ENCODE measurements at regions not wholly inside any gene's neighbourhood (a gene's known extent, or its start where the extent isn't known, plus 50 kb on each side); places are given as distances from the start of the nearest gene placed in this dataset.

DNA sequence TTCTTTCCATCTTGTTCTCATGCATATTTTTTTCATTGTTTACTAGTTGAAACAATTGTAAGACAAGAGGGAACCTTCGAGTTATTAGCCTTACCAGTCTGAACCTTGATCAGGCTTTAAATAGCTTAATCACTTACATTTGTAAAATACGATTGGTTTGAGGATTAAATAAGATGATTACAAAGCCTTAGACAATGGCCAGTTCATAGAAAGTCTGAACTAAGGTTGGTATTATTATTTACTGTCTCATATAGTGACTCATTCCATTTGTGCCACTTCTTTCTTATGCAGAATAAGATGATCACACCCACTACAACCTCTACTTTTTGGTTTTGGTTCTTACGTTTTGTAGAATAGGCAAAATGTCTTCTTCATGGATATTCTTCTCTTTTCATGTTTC lies 94.1 kb downstream of the RPE65 start:
- Histone ChIP-seq H3K4me3 (ENCODE audit: low read length) (no peak overlapping the region), H3K36me3 (ENCODE audit: insufficient read depth, low read length) (no peaks in the 10 kb centered on the region), H3K4me1 (ENCODE audit: insufficient read depth, low read length) (peaks cover 10% of the 10 kb centered on the region), H2AFZ (ENCODE audit: low read depth, low read length) (no peak overlapping the region), H3K27me3 (ENCODE audit: insufficient read depth, low read length) (no peaks in the 10 kb centered on the region), H3K9me3 (ENCODE audit: low read length) (no peaks in the 10 kb centered on the region)

DNA sequence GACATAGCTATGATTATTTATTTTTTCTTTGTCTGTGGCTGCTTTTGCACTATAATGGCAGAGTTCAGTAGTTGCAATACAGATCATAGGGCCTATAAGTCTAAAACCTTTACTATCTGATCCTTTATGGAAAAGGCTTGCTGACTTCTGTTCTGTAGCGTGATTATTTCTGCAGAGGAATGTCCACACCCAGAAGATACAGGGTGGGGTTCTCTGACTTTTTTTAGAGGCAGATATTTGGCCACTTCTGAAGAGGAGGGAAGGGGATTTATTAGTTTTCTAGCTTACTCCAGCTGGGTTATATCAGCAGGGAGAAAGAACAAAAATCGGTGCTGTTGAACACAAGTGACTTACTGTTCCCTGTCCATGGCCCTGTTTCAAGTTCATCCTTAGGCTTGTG lies 97.6 kb downstream of the RPE65 start:
- no peaks in the 10 kb centered on the region for H3K9me3 ChIP-seq (ENCODE audit: low read length)
- H3K4me1 ChIP-seq (ENCODE audit: insufficient read depth, low read length), result peaks cover 5% of the 10 kb centered on the region
- H3K36me3 ChIP-seq (ENCODE audit: insufficient read depth, low read length), result no peaks in the 10 kb centered on the region
- H3K27me3 ChIP-seq (ENCODE audit: insufficient read depth, low read length), result no peaks in the 10 kb centered on the region
- H2AFZ ChIP-seq (ENCODE audit: low read depth, low read length), result no peak overlapping the region
- H3K4me3 ChIP-seq (ENCODE audit: low read length), result no peak overlapping the region

DNA sequence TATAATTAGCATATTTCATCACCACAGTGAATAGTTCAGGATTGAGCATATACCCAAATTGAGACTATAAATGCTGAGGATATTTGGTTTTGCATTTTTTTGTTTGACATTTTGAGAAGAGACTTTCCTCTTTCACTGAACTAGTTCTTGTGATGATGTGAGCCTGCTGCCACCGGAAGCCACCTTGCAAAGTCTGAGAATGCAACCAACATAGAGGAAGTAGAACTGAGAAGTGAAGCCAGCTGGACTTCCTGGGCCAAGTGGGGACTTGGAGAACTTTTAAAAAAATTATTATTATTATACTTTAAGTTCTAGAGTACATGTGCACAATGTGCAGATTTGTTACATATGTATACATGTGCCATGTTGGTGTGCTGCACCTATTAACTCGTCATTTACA lies 102.3 kb downstream of the RPE65 start:
- Histone ChIP-seq H3K36me3 (ENCODE audit: insufficient read depth, low read length) (no peaks in the 10 kb centered on the region), H2AFZ (ENCODE audit: low read depth, low read length) (no peak overlapping the region), H3K27me3 (ENCODE audit: insufficient read depth, low read length) (no peaks in the 10 kb centered on the region), H3K4me3 (ENCODE audit: low read length) (no peak overlapping the region), H3K4me1 (ENCODE audit: insufficient read depth, low read length) (no peaks in the 10 kb centered on the region), H3K9me3 (ENCODE audit: low read length) (no peaks in the 10 kb centered on the region)

DNA sequence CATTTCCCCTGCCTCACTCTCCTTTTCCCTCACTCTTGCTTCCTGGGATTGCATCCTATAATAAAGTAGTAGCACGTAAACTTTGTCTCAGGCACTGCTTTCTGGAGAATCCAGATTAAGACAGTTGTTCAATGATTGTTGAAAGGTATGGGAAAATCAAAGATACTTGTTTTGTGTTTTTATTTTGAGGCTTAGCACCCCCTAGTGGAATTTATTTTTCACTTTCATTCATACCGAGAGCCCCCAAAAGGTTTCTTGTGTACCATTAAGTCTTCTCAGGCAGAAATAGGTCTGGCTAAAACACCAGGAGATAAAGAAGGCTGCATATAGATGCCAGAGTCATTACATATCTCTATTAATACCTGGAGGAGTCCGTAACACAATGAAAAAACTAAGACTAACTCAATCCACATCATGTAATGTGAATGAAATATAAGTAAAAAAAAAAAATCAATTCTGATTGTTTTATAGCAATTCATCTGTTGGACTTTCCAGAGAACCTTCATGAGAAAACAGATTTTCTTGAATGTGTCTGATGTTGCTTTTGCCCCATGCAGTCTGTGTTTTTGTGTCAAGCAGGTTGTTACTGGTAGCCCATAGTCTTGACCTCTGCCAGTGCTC lies 103.5 kb downstream of the RPE65 start:
- no peak overlapping the region for H2AFZ ChIP-seq (ENCODE audit: low read depth, low read length)
- no peaks in the 10 kb centered on the region for H3K36me3 ChIP-seq (ENCODE audit: insufficient read depth, low read length)
- no peaks in the 10 kb centered on the region for H3K4me1 ChIP-seq (ENCODE audit: insufficient read depth, low read length)
- no peaks in the 10 kb centered on the region for H3K27me3 ChIP-seq (ENCODE audit: insufficient read depth, low read length)
- no peaks in the 10 kb centered on the region for H3K9me3 ChIP-seq (ENCODE audit: low read length)
- no peak overlapping the region for H3K4me3 ChIP-seq (ENCODE audit: low read length)

DNA sequence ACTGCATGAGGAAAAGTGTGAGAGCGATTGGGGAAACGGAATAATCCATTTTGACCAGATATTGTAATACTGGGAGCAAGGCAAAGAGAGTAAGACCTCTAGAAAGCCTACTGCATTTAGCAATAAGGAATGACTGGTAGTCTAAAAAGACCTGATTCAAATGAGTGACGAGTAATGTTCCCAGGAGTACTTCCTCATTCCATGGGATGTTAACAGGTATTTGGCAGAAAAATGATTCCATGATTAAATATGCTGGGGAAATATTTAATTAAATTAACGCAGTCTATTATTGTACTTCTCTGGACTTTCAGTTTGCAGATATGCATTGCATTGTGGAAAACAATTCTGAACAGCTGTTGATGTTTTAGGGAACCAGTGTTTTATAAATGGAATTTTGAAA lies 105.5 kb downstream of the RPE65 start:
- no peaks in the 10 kb centered on the region for H3K27me3 ChIP-seq (ENCODE audit: insufficient read depth, low read length)
- H3K9me3 ChIP-seq (ENCODE audit: low read length), result no peaks in the 10 kb centered on the region
- H2AFZ ChIP-seq (ENCODE audit: low read depth, low read length), result no peak overlapping the region
- no peaks in the 10 kb centered on the region for H3K36me3 ChIP-seq (ENCODE audit: insufficient read depth, low read length)
- no peak overlapping the region for H3K4me3 ChIP-seq (ENCODE audit: low read length)
- peaks cover 3% of the 10 kb centered on the region for H3K4me1 ChIP-seq (ENCODE audit: insufficient read depth, low read length)

DNA sequence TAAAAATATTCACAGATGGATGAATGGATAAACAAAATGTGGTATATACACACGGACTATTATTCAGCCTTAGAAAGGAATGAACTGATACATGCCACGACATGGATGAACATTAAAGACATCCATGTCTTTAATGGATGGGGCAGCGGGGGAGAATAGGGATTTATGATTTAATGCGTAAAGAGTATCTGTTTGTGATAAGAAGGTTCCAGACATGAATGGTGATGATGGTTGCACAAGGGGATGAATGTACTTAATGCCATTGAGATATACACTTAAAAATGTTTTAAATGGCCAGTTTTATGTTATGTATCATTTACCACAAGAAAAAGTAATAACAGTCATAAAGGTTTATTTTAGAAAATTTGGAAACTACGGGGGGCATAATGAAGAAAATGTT lies 108.6 kb upstream of the WLS start:
- Histone ChIP-seq H2AFZ (ENCODE audit: low read depth, low read length) (no peak overlapping the region), H3K4me1 (ENCODE audit: insufficient read depth, low read length) (peaks cover 9% of the 10 kb centered on the region), H3K36me3 (ENCODE audit: insufficient read depth, low read length) (no peaks in the 10 kb centered on the region), H3K27me3 (ENCODE audit: insufficient read depth, low read length) (no peaks in the 10 kb centered on the region), H3K9me3 (ENCODE audit: low read length) (no peaks in the 10 kb centered on the region), H3K4me3 (ENCODE audit: low read length) (no peak overlapping the region)

DNA sequence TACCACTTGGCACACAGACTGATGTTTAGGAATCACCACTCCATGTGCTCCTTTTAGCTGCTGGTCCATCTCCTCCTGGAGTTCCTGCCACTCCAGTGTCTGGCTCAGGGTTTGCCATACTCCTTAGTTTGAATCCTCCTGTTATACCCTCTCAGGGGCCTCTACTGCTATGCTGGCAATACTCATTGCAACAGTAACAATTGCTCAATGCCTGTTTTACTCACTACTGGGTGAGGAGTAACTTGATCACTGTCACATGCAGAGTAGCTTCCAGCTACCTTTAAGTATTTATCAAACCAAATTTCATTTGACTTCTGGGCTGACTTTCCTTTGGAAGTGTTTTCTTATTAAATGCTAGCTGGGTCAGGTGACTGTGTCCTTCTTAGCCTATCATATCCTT lies 107.2 kb upstream of the WLS start:
- Histone ChIP-seq H2AFZ (ENCODE audit: low read depth, low read length) (no peak overlapping the region), H3K4me3 (ENCODE audit: low read length) (no peak overlapping the region), H3K9me3 (ENCODE audit: low read length) (no peaks in the 10 kb centered on the region), H3K36me3 (ENCODE audit: insufficient read depth, low read length) (no peaks in the 10 kb centered on the region), H3K4me1 (ENCODE audit: insufficient read depth, low read length) (peaks cover 9% of the 10 kb centered on the region), H3K27me3 (ENCODE audit: insufficient read depth, low read length) (no peaks in the 10 kb centered on the region)

DNA sequence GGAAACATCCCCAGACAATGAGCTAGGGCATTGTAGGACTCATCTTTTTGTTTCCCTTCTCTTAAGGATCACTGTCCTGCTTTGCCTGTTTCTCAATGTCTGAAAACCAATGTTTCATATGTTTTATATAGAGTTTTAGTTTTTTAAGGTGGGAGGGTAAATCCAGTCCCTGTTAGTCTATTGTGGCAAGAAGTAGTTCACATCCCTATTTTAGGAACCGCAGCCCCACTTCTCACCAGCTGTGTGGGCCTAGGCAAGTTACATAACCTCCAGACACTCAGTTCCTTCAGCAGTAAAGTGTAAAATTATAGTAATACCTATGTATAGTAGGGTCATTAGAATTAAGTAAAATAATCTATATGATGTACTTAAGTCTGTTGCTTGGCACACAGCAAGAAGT lies 105.8 kb upstream of the WLS start:
- H3K9me3 ChIP-seq (ENCODE audit: low read length), result no peaks in the 10 kb centered on the region
- no peak overlapping the region for H2AFZ ChIP-seq (ENCODE audit: low read depth, low read length)
- no peaks in the 10 kb centered on the region for H3K36me3 ChIP-seq (ENCODE audit: insufficient read depth, low read length)
- no peak overlapping the region for H3K4me3 ChIP-seq (ENCODE audit: low read length)
- no peaks in the 10 kb centered on the region for H3K27me3 ChIP-seq (ENCODE audit: insufficient read depth, low read length)
- peaks cover 9% of the 10 kb centered on the region for H3K4me1 ChIP-seq (ENCODE audit: insufficient read depth, low read length)

DNA sequence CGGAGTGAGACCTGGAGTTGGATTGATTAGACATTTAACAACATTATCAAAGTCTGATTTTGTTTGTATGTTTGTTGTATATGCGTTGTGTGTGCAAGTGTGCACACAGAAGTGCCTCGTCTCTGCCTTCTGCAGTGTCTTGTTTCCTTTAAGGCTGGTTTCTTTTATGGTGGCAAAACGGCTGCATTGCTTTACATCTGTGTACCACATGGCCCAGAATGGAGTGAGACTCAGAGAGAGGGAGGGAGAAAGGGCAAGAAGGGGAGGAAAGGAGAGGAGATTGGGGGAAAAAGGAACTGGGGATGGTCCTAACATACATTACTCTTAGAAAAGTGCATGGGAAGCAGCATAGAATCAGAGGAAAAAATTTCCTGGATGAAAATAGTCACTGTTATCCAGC lies 99.7 kb upstream of the WLS start:
- no peaks in the 10 kb centered on the region for H3K36me3 ChIP-seq (ENCODE audit: insufficient read depth, low read length)
- H2AFZ ChIP-seq (ENCODE audit: low read depth, low read length), result no peak overlapping the region
- H3K4me3 ChIP-seq (ENCODE audit: low read length), result no peak overlapping the region
- no peaks in the 10 kb centered on the region for H3K4me1 ChIP-seq (ENCODE audit: insufficient read depth, low read length)
- no peaks in the 10 kb centered on the region for H3K27me3 ChIP-seq (ENCODE audit: insufficient read depth, low read length)
- H3K9me3 ChIP-seq (ENCODE audit: low read length), result no peaks in the 10 kb centered on the region

DNA sequence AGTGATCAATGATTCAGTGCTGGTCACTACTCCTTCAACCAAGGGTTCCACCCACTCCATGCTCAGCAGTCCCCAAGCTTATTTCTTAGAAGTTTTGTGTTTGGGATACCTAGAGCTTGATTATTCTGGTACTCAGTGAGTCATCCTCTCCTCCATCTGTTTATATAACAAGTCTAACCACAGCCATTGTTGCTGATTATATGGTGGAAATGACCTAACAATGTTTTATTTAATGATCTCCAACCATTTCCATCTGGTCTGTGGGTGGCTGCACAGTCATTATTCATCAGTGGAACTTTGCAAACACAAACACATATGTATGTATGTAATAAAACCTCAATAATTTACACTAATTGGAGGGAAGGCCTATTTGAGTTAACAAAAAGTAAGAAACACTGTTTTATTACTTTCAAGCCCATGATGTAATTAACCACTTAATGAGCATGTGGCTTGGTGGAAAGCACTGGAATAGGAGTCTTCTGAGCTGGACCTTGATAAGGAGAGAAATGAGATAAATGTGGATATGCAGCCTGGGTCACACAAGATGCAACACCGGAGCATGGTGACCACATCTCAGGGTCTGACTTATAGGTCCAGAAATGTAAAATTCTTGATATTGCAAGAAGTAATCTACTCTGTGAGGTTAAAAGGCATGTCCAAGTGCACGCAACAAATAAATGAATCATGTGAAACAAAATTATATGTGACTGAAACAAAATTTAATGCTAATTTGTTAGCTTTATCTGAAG lies 99.0 kb upstream of the WLS start:
- no peaks in the 10 kb centered on the region for H3K27me3 ChIP-seq (ENCODE audit: insufficient read depth, low read length)
- no peak overlapping the region for H2AFZ ChIP-seq (ENCODE audit: low read depth, low read length)

DNA sequence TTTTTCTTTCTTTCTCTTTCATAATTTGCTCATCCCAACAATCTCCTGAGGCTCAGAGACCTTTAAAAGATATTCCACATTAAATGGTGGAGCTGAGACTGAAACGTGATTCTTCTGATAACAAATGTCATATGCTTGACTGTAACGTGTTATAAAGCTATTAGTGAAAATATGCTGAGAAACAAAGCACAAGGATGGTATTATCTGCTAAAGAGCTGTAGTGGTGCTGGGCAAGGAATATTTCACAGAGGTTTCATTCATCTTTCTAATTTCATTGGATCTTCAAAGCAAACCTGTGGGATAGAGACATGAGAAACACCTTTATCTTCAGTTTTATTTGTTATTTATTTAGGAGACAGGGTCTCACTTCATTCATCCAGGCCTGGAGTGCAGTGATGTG lies 98.1 kb upstream of the WLS start:
- Histone ChIP-seq H3K36me3 (ENCODE audit: insufficient read depth, low read length) (no peaks in the 10 kb centered on the region), H3K4me1 (ENCODE audit: insufficient read depth, low read length) (no peaks in the 10 kb centered on the region), H3K4me3 (ENCODE audit: low read length) (no peak overlapping the region), H3K27me3 (ENCODE audit: insufficient read depth, low read length) (no peaks in the 10 kb centered on the region), H3K9me3 (ENCODE audit: low read length) (no peaks in the 10 kb centered on the region), H2AFZ (ENCODE audit: low read depth, low read length) (no peak overlapping the region)

More for the DNA sequence above, 99.0 kb upstream of the WLS start:
- Histone ChIP-seq H3K4me1 (ENCODE audit: insufficient read depth, low read length) (no peaks in the 10 kb centered on the region), H3K9me3 (ENCODE audit: low read length) (no peaks in the 10 kb centered on the region), H3K36me3 (ENCODE audit: insufficient read depth, low read length) (no peaks in the 10 kb centered on the region), H3K4me3 (ENCODE audit: low read length) (no peak overlapping the region)

DNA sequence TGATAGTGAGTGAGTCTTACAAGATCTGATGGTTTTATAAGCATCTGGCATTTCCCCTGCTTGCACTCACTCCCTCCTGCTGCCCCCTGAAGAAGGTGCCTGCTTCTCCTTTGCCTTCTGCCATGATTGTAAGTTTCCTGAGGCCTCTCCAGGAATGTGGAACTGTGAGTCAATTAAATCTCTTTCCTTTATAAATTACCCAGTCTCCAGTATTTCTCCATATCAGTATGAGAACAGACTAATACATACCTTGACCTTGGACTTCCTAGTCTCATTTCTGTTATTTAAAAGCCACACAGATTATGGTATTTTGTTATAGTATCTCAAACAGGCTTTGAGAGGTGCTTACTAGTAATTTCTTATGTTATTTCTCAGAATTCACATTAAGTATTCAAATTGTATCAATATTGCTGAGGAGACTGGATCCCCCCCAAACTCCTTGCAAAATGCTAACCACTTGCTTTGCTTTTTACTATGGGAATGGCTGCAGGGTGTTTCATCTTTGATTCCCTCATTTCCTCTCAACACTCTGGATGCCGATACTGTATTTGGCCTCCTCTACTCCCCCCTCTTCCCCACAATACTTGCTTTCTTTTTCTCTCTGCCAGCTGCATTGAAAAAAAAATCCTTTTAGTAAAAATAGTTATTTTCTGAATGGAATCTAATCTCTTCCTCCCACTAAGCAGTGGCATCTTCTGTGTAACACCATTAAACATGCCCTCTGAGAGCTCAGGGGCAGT lies 96.9 kb upstream of the WLS start:
- Histone ChIP-seq H3K9me3 (ENCODE audit: low read length) (no peaks in the 10 kb centered on the region), H3K36me3 (ENCODE audit: insufficient read depth, low read length) (no peaks in the 10 kb centered on the region), H3K27me3 (ENCODE audit: insufficient read depth, low read length) (no peaks in the 10 kb centered on the region), H2AFZ (ENCODE audit: low read depth, low read length) (no peak overlapping the region), H3K4me3 (ENCODE audit: low read length) (no peak overlapping the region), H3K4me1 (ENCODE audit: insufficient read depth, low read length) (no peaks in the 10 kb centered on the region)

DNA sequence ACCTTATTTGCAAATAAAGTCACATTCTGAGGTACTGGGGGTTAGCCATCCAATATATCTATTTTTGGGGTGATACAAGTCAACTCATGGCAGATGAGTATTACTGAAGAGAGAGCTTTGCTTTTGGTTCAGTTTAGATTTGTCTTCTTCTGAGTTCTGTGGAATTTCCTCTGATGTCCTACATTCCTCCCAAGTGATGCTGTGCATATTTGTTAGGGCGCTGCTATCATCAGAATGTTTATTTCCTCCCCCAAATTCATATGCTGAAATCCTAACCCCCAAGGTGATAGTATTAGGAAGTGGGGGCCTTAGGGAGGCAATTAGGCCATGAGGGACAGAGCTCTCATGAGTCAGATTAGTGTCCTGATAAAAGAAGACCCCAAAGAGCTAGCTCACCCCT lies 96.2 kb upstream of the WLS start:
- Histone ChIP-seq H3K4me1 (ENCODE audit: insufficient read depth, low read length) (no peaks in the 10 kb centered on the region), H2AFZ (ENCODE audit: low read depth, low read length) (no peak overlapping the region), H3K9me3 (ENCODE audit: low read length) (no peaks in the 10 kb centered on the region), H3K27me3 (ENCODE audit: insufficient read depth, low read length) (no peaks in the 10 kb centered on the region), H3K4me3 (ENCODE audit: low read length) (no peak overlapping the region), H3K36me3 (ENCODE audit: insufficient read depth, low read length) (no peaks in the 10 kb centered on the region)
